PC-9 (cell line): ENCODE measurements at regions not wholly inside any gene's neighbourhood (a gene's known extent, or its start where the extent isn't known, plus 50 kb on each side); places are given as distances from the start of the nearest gene placed in this dataset.

Experiments used
- CTCF ChIP-seq: fragments of 200-600 bp; sonication (generic); conservative IDR thresholded peaks from 2 replicates; pipeline ENCODE4 v1.6.1; 2017; ENCODE audit warnings: mixed run types, antibody characterized with exemption, mild to moderate bottlenecking, moderate library complexity
- EZH2 ChIP-seq: fragments of 200-600 bp; sonication (generic); IDR thresholded peaks from 2 replicates; pipeline ENCODE4 v1.8.0; 2017; ENCODE audit warnings: antibody characterized with exemption, low read depth

- no peak for TF ChIP-seq CTCF
- TF ChIP-seq EZH2 = no peak
These were observed 113.7 kb downstream of the RNASET2 start for GRCh38 chr6:166842607-166843006.
